GM12878 (cell line): ENCODE measurements at regions not wholly inside any gene's neighbourhood (a gene's known extent, or its start where the extent isn't known, plus 50 kb on each side); places are given as distances from the start of the nearest gene placed in this dataset.
"Not testable (repeated sequence)": the region's sequence is repeated elsewhere in the genome, so short reads cannot be mapped to it uniquely, and the experiment has no call there.

ENCODE experiments used
- ATAC-seq: fragments of 200-7000 bp; cut with Tn5 transposase; 3 replicates; pipeline ENCODE4 v1.9.1; 2020; ENCODE audit warnings: mild to moderate bottlenecking, moderate library complexity
- BruUV-seq: library from RNA; stranded (reverse); fragments of 400-500 nt; replicated peaks from 2 replicates; lab custom pipeline; 2021; lab: Mats Ljungman, UMichigan
- CTCF ChIA-PET: fragments of 300-600 bp; sonication (Branson Sonifier 250); formaldehyde crosslinking; extraction: SDS; loops from one replicate; lab custom pipeline; 2021; ENCODE audit warnings: inconsistent platforms; lab: Yijun Ruan, JAX
- POLR2A ChIA-PET: fragments of 350-600 bp; formaldehyde crosslinking; extraction: SDS; loops from one replicate; lab custom pipeline; 2021; ENCODE audit warnings: inconsistent platforms; lab: Charles Lee
- RAD21 ChIA-PET: fragments of 300-600 bp; sonication (Branson Sonifier 250); formaldehyde crosslinking; loops from one replicate; lab custom pipeline; 2023; ENCODE audit warnings: antibody characterized with exemption; ENCODE audit not compliant: unreplicated experiment; lab: Charles Lee
- SMC1A ChIA-PET: fragments of 300-600 bp; sonication (Branson Sonifier 250); formaldehyde crosslinking; loops from one replicate; lab custom pipeline; 2023; ENCODE audit not compliant: unreplicated experiment, uncharacterized antibody; lab: Charles Lee
- DNase-seq: peaks from one replicate; pipeline ENCODE4 v3.0.0-alpha.2; 2011; ENCODE audit warnings: low read depth, low spot score
- FAIRE-seq: peaks from 3 replicates; lab custom pipeline; 2011; peaks lifted over from hg19 to GRCh38; lab: Jason Lieb, UNC
- H2AFZ ChIP-seq: 2 replicates; pipeline ENCODE4 v1.6.0; 2011; ENCODE audit warnings: low read depth, low read length, control low read depth; ENCODE audit not compliant: control insufficient read depth
- H3K27ac ChIP-seq: 2 replicates; pipeline ENCODE4 v1.5.1; 2011; ENCODE audit warnings: control low read depth; ENCODE audit not compliant: control insufficient read depth, insufficient read depth
- H3K27me3 ChIP-seq, 2 experiments: replicated peaks in 1 of 2; 2 replicates each; pipeline versions ENCODE4 v1.6.0 to v1.6.1; 2011; ENCODE audit warnings: low read length in 1 of 2; ENCODE audit not compliant: control insufficient read depth in 2 of 2, insufficient read depth in 2 of 2
- H3K36me3 ChIP-seq, 2 experiments: 2 replicates each; pipeline ENCODE4 v1.5.1; 2011; ENCODE audit warnings: low read length in 1 of 2; ENCODE audit not compliant: control insufficient read depth in 2 of 2, insufficient read depth in 2 of 2
- H3K4me1 ChIP-seq: 2 replicates; pipeline ENCODE4 v1.6.1; 2011; ENCODE audit warnings: mild to moderate bottlenecking, low read length, moderate library complexity, mixed read lengths; ENCODE audit not compliant: control insufficient read depth, insufficient read depth
- H3K4me2 ChIP-seq: 2 replicates; pipeline ENCODE4 v1.6.0; 2011; ENCODE audit warnings: control low read depth; ENCODE audit not compliant: control insufficient read depth, insufficient read depth
- H3K4me3 ChIP-seq: fragments of 200-600 bp; sonication (generic); 2 replicates; pipeline ENCODE4 v1.5.1; 2016
- H3K79me2 ChIP-seq: 2 replicates; pipeline ENCODE4 v1.6.0; 2011; ENCODE audit warnings: low read length; ENCODE audit not compliant: control insufficient read depth, insufficient read depth
- H3K9ac ChIP-seq: 2 replicates; pipeline ENCODE4 v1.8.0; 2011; ENCODE audit warnings: low read length, control low read depth, mixed read lengths; ENCODE audit not compliant: control insufficient read depth, insufficient read depth
- H3K9me3 ChIP-seq: replicated peaks from 3 replicates; pipeline ENCODE4 v1.5.1; 2011; ENCODE audit warnings: mild to moderate bottlenecking, low read length; ENCODE audit not compliant: control insufficient read depth, insufficient read depth
- H4K20me1 ChIP-seq: 2 replicates; pipeline ENCODE4 v1.6.0; 2011; ENCODE audit not compliant: control insufficient read depth, insufficient read depth
- CHD2 ChIP-seq: IDR thresholded peaks from 2 replicates; pipeline ENCODE4 v1.6.1; 2011; ENCODE audit warnings: low read depth, low read length, improper control_type of control experiment, borderline replicate concordance
- LARP7 ChIP-seq: fragments of 450-650 bp; IDR thresholded peaks from 2 replicates; pipeline ENCODE4 v1.6.1; 2017; ENCODE audit warnings: mild to moderate bottlenecking
- MEF2A ChIP-seq: IDR thresholded peaks from 2 replicates; pipeline ENCODE4 v1.6.1; 2011; ENCODE audit warnings: low read depth, mild to moderate bottlenecking, low read length, moderate library complexity; ENCODE audit not compliant: insufficient read depth
- RCOR1 ChIP-seq: conservative IDR thresholded peaks from 2 replicates; pipeline ENCODE4 v1.6.1; 2012; ENCODE audit warnings: low read depth, low read length, improper control_type of control experiment
- SREBF1 ChIP-seq: IDR thresholded peaks from 2 replicates; pipeline ENCODE4 v1.6.1; 2012; ENCODE audit warnings: mild to moderate bottlenecking, low read length
- STAT3 ChIP-seq: IDR thresholded peaks from 2 replicates; pipeline ENCODE4 v1.6.1; 2011; ENCODE audit warnings: low read depth, low read length, improper control_type of control experiment
- TCF7 ChIP-seq: IDR thresholded peaks from 2 replicates; pipeline ENCODE4 v1.6.1; 2014; ENCODE audit warnings: antibody characterized with exemption, borderline replicate concordance
- WGBS: methylation state at CpG from one replicate; pipeline ENCODE4 v1.1.6; 2016; ENCODE audit warnings: low lambda C conversion rate; ENCODE audit not compliant: insufficient replicate concordance, insufficient coverage; ENCODE audit errors: missing lambda C conversion rate; 5-methylcytosine and 5-hydroxymethylcytosine counted together
- in situ Hi-C: fragments of 300-500 bp; cut with MboI; formaldehyde crosslinking; loops from 9 replicates; pipeline ENCODE4 v1.14.3; 2018; ENCODE audit warnings: mixed read lengths
- intact Hi-C: fragments of 100-400 bp; cut with micrococcal nuclease; formaldehyde crosslinking; loops from one replicate; pipeline ENCODE4 v1.14.2; 2022; ENCODE audit not compliant: unreplicated experiment
- TF ChIP-seq, protein P1 (sequence below): fragments of 450-650 bp; formaldehyde crosslinking; IDR thresholded peaks from 2 replicates; pipeline ENCODE4 v1.5.0; 2022; ENCODE audit warnings: mild to moderate bottlenecking, missing genetic modification characterization
- TF ChIP-seq, protein P2 (sequence below): IDR thresholded peaks from 2 replicates; pipeline ENCODE4 v1.6.1; 2011; ENCODE audit warnings: mild to moderate bottlenecking, low read depth, low read length, moderate library complexity; ENCODE audit not compliant: insufficient replicate concordance

DNA sequence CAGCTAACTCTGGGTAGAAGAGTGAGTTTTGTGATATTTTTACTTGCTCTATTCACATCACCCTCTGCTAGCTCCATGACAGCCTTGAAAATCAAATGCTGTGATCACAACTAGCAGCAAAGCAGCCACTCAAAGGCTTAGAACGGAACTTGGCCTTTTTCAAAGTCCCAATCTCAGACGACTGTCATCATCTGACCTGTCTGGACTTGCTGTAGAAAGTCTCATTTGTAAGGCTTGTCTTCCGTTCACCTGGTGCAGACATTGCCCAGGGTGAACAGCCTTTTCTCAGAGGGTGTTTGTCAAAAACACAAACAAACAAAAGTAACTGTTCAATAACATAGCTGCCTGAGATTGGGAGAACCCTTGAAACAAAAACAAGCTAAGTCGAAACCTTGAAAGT is 458.9 kb upstream of the ADARB2 start:
- FAIRE-seq, result no peak
- Histone ChIP-seq H3K4me2 (no peak overlapping the region), H3K4me3 (no peak overlapping the region), H3K27ac (no peak overlapping the region), H3K9ac (no peak overlapping the region), H3K36me3 (no peaks in the 10 kb centered on the region), H4K20me1 (no peaks in the 10 kb centered on the region), H3K27me3 (no peaks in the 10 kb centered on the region), H3K9me3 (no peaks in the 10 kb centered on the region), H2AFZ (no peak overlapping the region), H3K4me1 (no peaks in the 10 kb centered on the region), H3K79me2 (no peaks in the 10 kb centered on the region)
- 3% methylated on average over 4 of the region's 4 CpGs for WGBS
- no TSS peak for BruUV-seq
- in situ Hi-C loops, result no loop called here
- intact Hi-C loops, result no loop called here
- TF ChIP-seq LARP7 (no peak), TCF7 (no peak), RCOR1 (no peak), CHD2 (no peak), STAT3 (no peak), SREBF1 (no peak), MEF2A (no peak)
- TF ChIP-seq, protein P1, sequence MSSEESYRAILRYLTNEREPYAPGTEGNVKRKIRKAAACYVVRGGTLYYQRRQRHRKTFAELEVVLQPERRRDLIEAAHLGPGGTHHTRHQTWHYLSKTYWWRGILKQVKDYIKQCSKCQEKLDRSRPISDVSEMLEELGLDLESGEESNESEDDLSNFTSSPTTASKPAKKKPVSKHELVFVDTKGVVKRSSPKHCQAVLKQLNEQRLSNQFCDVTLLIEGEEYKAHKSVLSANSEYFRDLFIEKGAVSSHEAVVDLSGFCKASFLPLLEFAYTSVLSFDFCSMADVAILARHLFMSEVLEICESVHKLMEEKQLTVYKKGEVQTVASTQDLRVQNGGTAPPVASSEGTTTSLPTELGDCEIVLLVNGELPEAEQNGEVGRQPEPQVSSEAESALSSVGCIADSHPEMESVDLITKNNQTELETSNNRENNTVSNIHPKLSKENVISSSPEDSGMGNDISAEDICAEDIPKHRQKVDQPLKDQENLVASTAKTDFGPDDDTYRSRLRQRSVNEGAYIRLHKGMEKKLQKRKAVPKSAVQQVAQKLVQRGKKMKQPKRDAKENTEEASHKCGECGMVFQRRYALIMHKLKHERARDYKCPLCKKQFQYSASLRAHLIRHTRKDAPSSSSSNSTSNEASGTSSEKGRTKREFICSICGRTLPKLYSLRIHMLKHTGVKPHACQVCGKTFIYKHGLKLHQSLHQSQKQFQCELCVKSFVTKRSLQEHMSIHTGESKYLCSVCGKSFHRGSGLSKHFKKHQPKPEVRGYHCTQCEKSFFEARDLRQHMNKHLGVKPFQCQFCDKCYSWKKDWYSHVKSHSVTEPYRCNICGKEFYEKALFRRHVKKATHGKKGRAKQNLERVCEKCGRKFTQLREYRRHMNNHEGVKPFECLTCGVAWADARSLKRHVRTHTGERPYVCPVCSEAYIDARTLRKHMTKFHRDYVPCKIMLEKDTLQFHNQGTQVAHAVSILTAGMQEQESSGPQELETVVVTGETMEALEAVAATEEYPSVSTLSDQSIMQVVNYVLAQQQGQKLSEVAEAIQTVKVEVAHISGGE (CRISPR knock-in tag), result no peak
- TF ChIP-seq, protein P2, sequence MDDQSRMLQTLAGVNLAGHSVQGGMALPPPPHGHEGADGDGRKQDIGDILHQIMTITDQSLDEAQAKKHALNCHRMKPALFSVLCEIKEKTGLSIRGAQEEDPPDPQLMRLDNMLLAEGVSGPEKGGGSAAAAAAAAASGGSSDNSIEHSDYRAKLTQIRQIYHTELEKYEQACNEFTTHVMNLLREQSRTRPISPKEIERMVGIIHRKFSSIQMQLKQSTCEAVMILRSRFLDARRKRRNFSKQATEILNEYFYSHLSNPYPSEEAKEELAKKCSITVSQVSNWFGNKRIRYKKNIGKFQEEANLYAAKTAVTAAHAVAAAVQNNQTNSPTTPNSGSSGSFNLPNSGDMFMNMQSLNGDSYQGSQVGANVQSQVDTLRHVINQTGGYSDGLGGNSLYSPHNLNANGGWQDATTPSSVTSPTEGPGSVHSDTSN, result no peak
- ChIA-PET CTCF (no interaction called here), POLR2A (no interaction called here), SMC1A (interaction anchor here (0.7 kb wide), 1 partner anchor 1571 kb away, joined by 3 read pairs; no protein-coding TSS in a partner anchor), RAD21 (no interaction called here)
- ATAC-seq, result no peak
- no peak for DNase-seq

DNA sequence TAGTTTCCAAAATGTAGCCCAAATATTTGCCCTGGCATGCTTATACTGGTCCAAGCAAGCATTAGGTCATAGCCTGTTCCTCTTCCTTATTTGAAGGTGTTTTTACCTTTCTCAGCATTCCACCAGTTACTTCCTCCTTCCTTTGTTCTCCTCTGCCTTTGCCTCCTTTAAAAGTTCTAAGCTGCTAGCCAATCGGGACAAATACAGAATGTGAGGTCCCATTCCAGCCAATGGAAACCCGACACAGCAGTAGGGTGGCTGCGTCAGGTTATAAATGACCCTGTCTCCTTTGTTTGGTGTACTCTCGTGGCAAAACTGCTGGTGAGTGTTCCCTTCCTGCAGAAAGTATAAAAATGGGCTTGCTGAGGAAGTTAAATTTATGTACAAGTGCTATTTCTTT is 452.0 kb upstream of the ADARB2 start:
- H4K20me1 ChIP-seq, CTCF ChIA-PET, in situ Hi-C loops, FAIRE-seq, H3K79me2 ChIP-seq, DNase-seq, SMC1A ChIA-PET, H3K4me2 ChIP-seq, RAD21 ChIA-PET, H3K9me3 ChIP-seq, BruUV-seq, POLR2A ChIA-PET, H3K36me3 ChIP-seq, ATAC-seq, intact Hi-C loops, H3K4me3 ChIP-seq, H3K27me3 ChIP-seq, H2AFZ ChIP-seq, H3K27ac ChIP-seq, H3K4me1 ChIP-seq, H3K9ac ChIP-seq: not testable (repeated sequence)
- WGBS, result 38% methylated on average over 4 of the region's 4 CpGs
